Stimulated activated CD8-positive, alpha-beta memory T cell treated with anti-CD3 and anti-CD28 coated beads, Interleukin-4, amount 100 ng/mL, for 48 hours (primary cell): ENCODE measurements at regions not wholly inside any gene's neighbourhood (a gene's known extent, or its start where the extent isn't known, plus 50 kb on each side); places are given as distances from the start of the nearest gene placed in this dataset.

ENCODE experiments used
- DNase-seq: peaks from one replicate; pipeline ENCODE4 v3.0.0-alpha.2; 2020

GRCh38 chr6:113488812-113489685 lies 368.1 kb upstream of the MARCKS start:
- DNase-seq: no peak

- DNase-seq: no peak
Observed at GRCh38 chr6:113489952-113490746, 367.0 kb upstream of the MARCKS start.

GRCh38 chr6:113491376-113491775 lies 365.8 kb upstream of the MARCKS start:
- DNase-seq: no peak

- DNase-seq: no peak
Observed at GRCh38 chr6:113493991-113494390, 363.2 kb upstream of the MARCKS start.

- no peak for DNase-seq
Observed at GRCh38 chr6:113495521-113495920, 361.6 kb upstream of the MARCKS start.

GRCh38 chr6:113496166-113496565 lies 361.0 kb upstream of the MARCKS start:
- DNase-seq: no peak

- no peak for DNase-seq
Observed at GRCh38 chr6:113500221-113500620, 356.9 kb upstream of the MARCKS start.

GRCh38 chr6:113505084-113505699 lies 352.0 kb upstream of the MARCKS start:
- DNase-seq: no peak

- DNase-seq: no peak
Observed at GRCh38 chr6:113508249-113508648, 348.9 kb upstream of the MARCKS start.

- no peak for DNase-seq
Observed at GRCh38 chr6:113511100-113511499, 346.0 kb upstream of the MARCKS start.

- DNase-seq: no peak
Observed at GRCh38 chr6:113512576-113512975, 344.6 kb upstream of the MARCKS start.

- no peak for DNase-seq
Observed at GRCh38 chr6:113513086-113513485, 344.1 kb upstream of the MARCKS start.

GRCh38 chr6:113522376-113522775 lies 334.8 kb upstream of the MARCKS start:
- no peak for DNase-seq

GRCh38 chr6:113524826-113525225 lies 332.3 kb upstream of the MARCKS start:
- DNase-seq: no peak

GRCh38 chr6:113526553-113526952 lies 330.6 kb upstream of the MARCKS start:
- DNase-seq: no peak

- DNase-seq: no peak
Observed at GRCh38 chr6:113526995-113527394, 330.1 kb upstream of the MARCKS start.

- no peak for DNase-seq
Observed at GRCh38 chr6:113528111-113528510, 329.0 kb upstream of the MARCKS start.

- no peak for DNase-seq
Observed at GRCh38 chr6:113529196-113529595, 327.9 kb upstream of the MARCKS start.

- DNase-seq: no peak
Observed at GRCh38 chr6:113529879-113530278, 327.3 kb upstream of the MARCKS start.

GRCh38 chr6:113530769-113531168 lies 326.4 kb upstream of the MARCKS start:
- DNase-seq: no peak

GRCh38 chr6:113539202-113539601 lies 317.9 kb upstream of the MARCKS start:
- no peak for DNase-seq

GRCh38 chr6:113539623-113540022 lies 317.5 kb upstream of the MARCKS start:
- no peak for DNase-seq

- no peak for DNase-seq
Observed at GRCh38 chr6:113540466-113540865, 316.7 kb upstream of the MARCKS start.

- DNase-seq: no peak
Observed at GRCh38 chr6:113551168-113551567, 306.0 kb upstream of the MARCKS start.
